Mesendoderm (in vitro differentiated cells): ENCODE measurements at regions not wholly inside any gene's neighbourhood (a gene's known extent, or its start where the extent isn't known, plus 50 kb on each side); places are given as distances from the start of the nearest gene placed in this dataset.

Source experiments
- DNase-seq: peaks from one replicate; pipeline ENCODE4 v3.0.0; 2013
- H2AK5ac ChIP-seq: 2 replicates; pipeline ENCODE4 v1.6.1; 2013; ENCODE audit warnings: low read length, inconsistent platforms
- H2BK120ac ChIP-seq: 2 replicates; pipeline ENCODE4 v1.6.1; 2013; ENCODE audit warnings: low read depth, mild to moderate bottlenecking, low read length, moderate library complexity, mixed read lengths
- H2BK15ac ChIP-seq: replicated peaks from 2 replicates; pipeline ENCODE4 v1.6.1; 2013; ENCODE audit warnings: low read depth, mild to moderate bottlenecking, moderate library complexity
- H2BK5ac ChIP-seq: 2 replicates; pipeline ENCODE4 v1.6.1; 2013; ENCODE audit warnings: low read length, inconsistent platforms
- H3K18ac ChIP-seq: 2 replicates; pipeline ENCODE4 v1.6.1; 2013; ENCODE audit warnings: mild to moderate bottlenecking, low read length, mixed read lengths
- H3K23ac ChIP-seq: one replicate; pipeline ENCODE4 v1.6.1; 2013; ENCODE audit warnings: low read length
- H3K27ac ChIP-seq: 2 replicates; pipeline ENCODE4 v1.5.1; 2013; ENCODE audit warnings: low read depth, mild to moderate bottlenecking, inconsistent platforms, low read length, moderate library complexity
- H3K27me3 ChIP-seq: 2 replicates; pipeline ENCODE4 v1.6.1; 2013; ENCODE audit warnings: low read length, control low read depth, mild to moderate bottlenecking, inconsistent platforms; ENCODE audit not compliant: insufficient read depth, poor library complexity
- H3K36me3 ChIP-seq: 2 replicates; pipeline ENCODE4 v1.6.1; 2013; ENCODE audit warnings: low read length, inconsistent platforms; ENCODE audit not compliant: control insufficient read depth, insufficient read depth
- H3K4ac ChIP-seq: one replicate; pipeline ENCODE4 v1.6.1; 2013; ENCODE audit warnings: low read depth, mild to moderate bottlenecking, low read length, moderate library complexity
- H3K4me1 ChIP-seq: 2 replicates; pipeline ENCODE4 v1.6.1; 2013; ENCODE audit warnings: low read depth, low read length, inconsistent platforms; ENCODE audit not compliant: control insufficient read depth
- H3K4me2 ChIP-seq: 2 replicates; pipeline ENCODE4 v1.6.1; 2013; ENCODE audit warnings: low read length
- H3K4me3 ChIP-seq: 2 replicates; pipeline ENCODE4 v1.5.1; 2013; ENCODE audit warnings: mild to moderate bottlenecking, low read length
- H3K56ac ChIP-seq: one replicate; pipeline ENCODE4 v1.6.1; 2013; ENCODE audit warnings: low read length
- H3K79me1 ChIP-seq: 2 replicates; pipeline ENCODE4 v1.6.1; 2013; ENCODE audit warnings: low read length, inconsistent platforms
- H3K79me2 ChIP-seq: 2 replicates; pipeline ENCODE4 v1.6.1; 2013; ENCODE audit warnings: mild to moderate bottlenecking, low read length; ENCODE audit not compliant: control insufficient read depth, insufficient read depth
- H3K9ac ChIP-seq: 2 replicates; pipeline ENCODE4 v1.6.1; 2013; ENCODE audit warnings: low read length, inconsistent platforms
- H4K5ac ChIP-seq: one replicate; pipeline ENCODE4 v1.6.1; 2013; ENCODE audit warnings: low read length
- H4K8ac ChIP-seq: one replicate; pipeline ENCODE4 v1.6.1; 2013; ENCODE audit warnings: low read depth, mild to moderate bottlenecking, control low read depth, low read length, moderate library complexity
- WGBS: extraction: QIAGEN DNeasy Blood & Tissue Kit; methylation state at CpG from one replicate; pipeline ENCODE4 v1.1.7; 2013; ENCODE audit warnings: low lambda C conversion rate, missing lambda C conversion rate; ENCODE audit not compliant: insufficient coverage; ENCODE audit errors: extremely low coverage; 5-methylcytosine and 5-hydroxymethylcytosine counted together

DNA sequence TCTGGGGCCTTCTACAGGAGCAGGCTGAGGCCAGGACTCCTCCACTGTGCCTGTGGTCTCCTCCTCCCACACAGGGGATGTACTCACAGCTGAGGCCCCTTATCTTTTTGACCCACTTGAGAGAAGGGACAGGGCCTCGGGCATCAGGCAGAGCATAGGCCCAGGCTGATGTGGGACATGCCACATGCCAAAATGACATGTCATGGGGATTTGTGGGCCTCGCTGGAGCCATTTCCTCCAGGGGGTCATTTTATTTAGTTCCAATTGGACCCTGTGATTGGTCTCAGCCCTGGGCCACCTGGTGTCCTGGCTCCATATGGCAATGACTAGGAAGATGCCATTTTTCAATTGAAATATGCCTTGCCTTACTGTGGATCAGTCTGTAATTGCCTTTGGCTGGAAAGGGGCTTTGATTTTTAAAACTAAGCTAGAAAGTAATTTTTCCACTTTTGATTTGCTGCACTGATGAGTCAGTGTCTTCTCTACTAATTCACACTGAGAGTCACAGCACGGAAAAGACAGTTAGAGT lies 171.1 kb upstream of the NAV2 start:
- DNase-seq, result no peak
- H2BK120ac ChIP-seq, result no peak overlapping the region

DNA sequence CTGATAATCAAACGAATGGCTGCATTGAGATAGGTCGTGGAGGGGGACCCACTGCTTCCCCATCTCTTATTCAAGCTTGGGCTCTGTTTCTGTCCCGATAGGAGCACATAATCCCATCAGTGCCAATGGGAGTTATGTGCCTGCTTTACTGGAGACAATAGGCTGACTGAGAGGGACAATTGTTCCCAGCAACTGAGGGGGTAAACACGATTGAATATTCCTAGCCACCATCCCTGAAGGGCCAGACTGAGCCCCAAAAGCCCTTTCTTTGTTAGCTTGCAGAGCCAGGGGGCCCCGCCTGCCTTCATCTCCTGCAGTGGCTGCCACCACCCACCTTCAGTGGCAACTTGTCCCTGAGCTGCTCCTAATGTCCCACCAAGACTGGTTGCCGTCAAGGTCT lies 172.8 kb upstream of the NAV2 start:
- H3K56ac ChIP-seq, result peak overlapping the region; percentile 6
- H3K36me3 ChIP-seq, result no peaks in the 10 kb centered on the region
- H3K79me1 ChIP-seq, result no peaks in the 10 kb centered on the region
- H3K4me1 ChIP-seq, result no peaks in the 10 kb centered on the region
- no peak overlapping the region for H3K27ac ChIP-seq
- no peak overlapping the region for H3K4me3 ChIP-seq
- no CpG with 5 or more reads among the region's 6 CpGs for WGBS
- no peak overlapping the region for H3K23ac ChIP-seq
- no peak overlapping the region for H2AK5ac ChIP-seq
- no peaks in the 10 kb centered on the region for H3K79me2 ChIP-seq
- H4K8ac ChIP-seq, result no peak overlapping the region
- no peak overlapping the region for H2BK120ac ChIP-seq
- H4K5ac ChIP-seq, result no peak overlapping the region
- no peak overlapping the region for H3K4me2 ChIP-seq
- H2BK5ac ChIP-seq, result no peak overlapping the region
- H3K18ac ChIP-seq, result no peak overlapping the region
- no peak overlapping the region for H3K4ac ChIP-seq
- DNase-seq, result no peak
- no peak overlapping the region for H2BK15ac ChIP-seq
- H3K27me3 ChIP-seq, result no peaks in the 10 kb centered on the region
- H3K9ac ChIP-seq, result no peak overlapping the region

More for the DNA sequence above, 171.1 kb upstream of the NAV2 start:
- Histone ChIP-seq H3K23ac (no peak overlapping the region), H3K27me3 (no peaks in the 10 kb centered on the region), H3K79me1 (no peaks in the 10 kb centered on the region), H3K56ac (no peak overlapping the region), H3K4ac (no peak overlapping the region), H3K18ac (no peak overlapping the region), H3K4me2 (no peak overlapping the region), H3K27ac (no peak overlapping the region), H4K5ac (no peak overlapping the region), H2AK5ac (no peak overlapping the region), H3K79me2 (no peaks in the 10 kb centered on the region), H4K8ac (no peak overlapping the region), H3K36me3 (no peaks in the 10 kb centered on the region), H2BK15ac (no peak overlapping the region), H3K4me3 (no peak overlapping the region), H3K9ac (no peak overlapping the region), H3K4me1 (no peaks in the 10 kb centered on the region), H2BK5ac (no peak overlapping the region)
- WGBS, result no CpG with 5 or more reads among the region's 3 CpGs

DNA sequence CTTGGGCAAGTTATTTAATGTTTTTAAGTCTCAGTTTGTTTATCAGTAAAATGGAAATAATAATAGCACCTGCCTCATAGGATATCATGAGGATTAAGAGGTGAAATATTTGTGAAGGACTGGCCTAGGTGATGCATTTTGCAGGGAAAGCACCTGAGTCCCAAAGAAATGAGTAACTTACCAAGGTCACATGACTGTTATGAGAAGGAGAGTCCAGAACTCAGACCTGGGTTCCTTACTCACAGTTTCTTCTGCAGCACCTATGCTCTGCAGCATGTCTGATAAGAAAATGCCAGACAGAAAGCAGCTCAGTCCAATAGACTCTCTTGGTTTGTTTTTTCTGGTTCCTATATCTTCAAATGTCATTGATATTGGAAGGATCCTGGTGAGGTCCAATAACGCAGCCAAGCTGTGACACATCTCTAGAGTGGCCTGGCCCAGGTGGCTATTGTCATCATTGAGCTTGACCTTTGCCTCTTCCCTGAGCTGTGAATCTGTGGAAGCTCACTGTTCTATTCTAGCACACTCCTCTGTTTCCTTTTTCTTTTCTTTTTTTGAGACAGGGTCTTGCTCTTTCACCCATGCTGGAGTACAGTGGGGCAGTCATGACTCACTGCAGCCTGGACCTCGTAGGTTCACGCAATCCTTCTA lies 174.7 kb upstream of the NAV2 start:
- Histone ChIP-seq H4K8ac (no peak overlapping the region), H2BK5ac (no peak overlapping the region), H3K27ac (no peak overlapping the region), H3K4ac (no peak overlapping the region), H3K4me3 (no peak overlapping the region), H3K56ac (no peak overlapping the region), H3K23ac (no peak overlapping the region), H3K4me2 (no peak overlapping the region), H3K4me1 (no peaks in the 10 kb centered on the region), H2BK15ac (no peak overlapping the region), H2BK120ac (no peak overlapping the region), H2AK5ac (no peak overlapping the region), H3K79me2 (no peaks in the 10 kb centered on the region), H3K18ac (no peak overlapping the region), H3K79me1 (no peaks in the 10 kb centered on the region), H3K9ac (no peak overlapping the region), H4K5ac (no peak overlapping the region), H3K27me3 (no peaks in the 10 kb centered on the region), H3K36me3 (no peaks in the 10 kb centered on the region)
- WGBS, result no CpG with 5 or more reads among the region's 3 CpGs
- no peak for DNase-seq

DNA sequence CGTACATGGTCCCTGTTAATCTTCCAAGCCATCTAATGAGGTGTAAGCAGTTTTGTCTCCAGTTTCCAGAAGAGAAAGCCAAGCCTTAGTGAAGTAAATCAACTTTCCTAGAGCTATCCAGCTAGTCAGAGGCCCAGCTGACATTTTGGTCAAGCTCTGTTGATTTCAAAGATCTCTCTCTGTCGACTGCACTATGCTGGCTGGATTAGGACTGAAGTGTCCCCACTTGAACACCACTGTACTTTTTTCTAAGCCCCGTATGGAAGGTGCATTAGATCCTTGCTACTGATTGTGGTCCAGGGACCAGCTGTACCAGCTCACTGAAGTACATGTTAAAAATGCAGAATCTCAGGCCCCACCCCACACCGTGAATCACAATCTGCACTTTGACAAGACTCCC lies 176.5 kb upstream of the NAV2 start:
- H2BK15ac ChIP-seq, result no peak overlapping the region
- no peak overlapping the region for H3K27ac ChIP-seq
- no peaks in the 10 kb centered on the region for H3K27me3 ChIP-seq
- no peak overlapping the region for H2AK5ac ChIP-seq
- no peak for DNase-seq
- no peaks in the 10 kb centered on the region for H3K36me3 ChIP-seq
- no peak overlapping the region for H3K4me2 ChIP-seq
- no peaks in the 10 kb centered on the region for H3K79me1 ChIP-seq
- H3K23ac ChIP-seq, result no peak overlapping the region
- H2BK120ac ChIP-seq, result no peak overlapping the region
- H3K79me2 ChIP-seq, result no peaks in the 10 kb centered on the region
- no peaks in the 10 kb centered on the region for H3K4me1 ChIP-seq
- H3K4ac ChIP-seq, result no peak overlapping the region
- H3K56ac ChIP-seq, result no peak overlapping the region
- no peak overlapping the region for H2BK5ac ChIP-seq
- no CpG with 5 or more reads among the region's 4 CpGs for whole genome bisulfite sequencing
- no peak overlapping the region for H3K18ac ChIP-seq
- H3K4me3 ChIP-seq, result no peak overlapping the region
- no peak overlapping the region for H4K8ac ChIP-seq
- H3K9ac ChIP-seq, result no peak overlapping the region
- H4K5ac ChIP-seq, result no peak overlapping the region

DNA sequence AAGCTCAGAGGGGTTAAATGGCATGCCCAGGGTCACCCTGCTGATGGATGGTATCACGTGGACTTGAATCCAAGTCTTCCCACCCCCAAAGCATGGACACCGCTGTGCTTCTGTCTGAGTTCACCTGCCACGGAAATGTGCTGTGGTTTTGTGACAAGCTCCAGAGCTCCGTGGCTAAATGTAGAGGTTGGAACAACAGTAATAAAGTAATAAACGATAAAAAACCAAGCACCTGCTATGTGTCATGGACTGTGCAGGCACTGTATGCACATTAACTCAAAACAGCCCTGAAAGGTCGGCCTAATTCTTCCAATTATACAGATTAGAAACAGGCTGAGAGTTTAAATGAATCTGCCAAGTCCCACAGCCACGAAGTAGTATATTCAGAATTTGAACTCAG lies 182.1 kb upstream of the NAV2 start:
- H3K56ac ChIP-seq, result no peak overlapping the region
- H3K36me3 ChIP-seq, result no peaks in the 10 kb centered on the region
- no peak overlapping the region for H3K4me2 ChIP-seq
- no peak overlapping the region for H2BK120ac ChIP-seq
- H3K27me3 ChIP-seq, result no peaks in the 10 kb centered on the region
- no peak overlapping the region for H3K23ac ChIP-seq
- no peak for DNase-seq
- no peak overlapping the region for H3K18ac ChIP-seq
- no peak overlapping the region for H3K4me3 ChIP-seq
- no peaks in the 10 kb centered on the region for H3K79me2 ChIP-seq
- no CpG with 5 or more reads among the region's 7 CpGs for WGBS
- no peak overlapping the region for H2BK5ac ChIP-seq
- no peaks in the 10 kb centered on the region for H3K79me1 ChIP-seq
- H3K9ac ChIP-seq, result no peak overlapping the region
- no peak overlapping the region for H4K5ac ChIP-seq
- H3K27ac ChIP-seq, result no peak overlapping the region
- no peak overlapping the region for H2BK15ac ChIP-seq
- no peak overlapping the region for H4K8ac ChIP-seq
- no peak overlapping the region for H3K4ac ChIP-seq
- peaks cover 10% of the 10 kb centered on the region for H3K4me1 ChIP-seq
- no peak overlapping the region for H2AK5ac ChIP-seq

DNA sequence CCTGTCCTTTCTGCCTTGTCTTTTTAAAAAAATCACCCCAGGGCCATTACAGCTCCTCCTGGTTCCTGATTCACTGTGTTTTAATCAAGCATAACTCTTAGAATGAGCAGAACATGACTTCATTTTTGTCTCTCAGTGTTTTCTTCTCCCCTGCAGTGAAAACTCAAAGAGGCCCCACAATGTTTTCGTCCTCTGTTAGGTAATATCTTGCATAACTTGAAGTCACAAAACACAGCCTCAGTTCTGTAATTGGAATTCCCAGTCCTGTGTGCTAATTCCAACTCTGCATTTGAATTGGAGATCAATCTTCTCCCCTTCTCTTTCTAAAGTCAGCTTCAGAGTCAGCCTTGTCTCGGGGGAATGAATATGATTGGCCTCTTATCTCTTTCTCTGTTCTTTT lies 186.5 kb upstream of the NAV2 start:
- no peak overlapping the region for H3K4ac ChIP-seq
- no peak overlapping the region for H2BK120ac ChIP-seq
- H3K36me3 ChIP-seq, result no peaks in the 10 kb centered on the region
- H3K79me1 ChIP-seq, result no peaks in the 10 kb centered on the region
- H2BK5ac ChIP-seq, result no peak overlapping the region
- H3K27me3 ChIP-seq, result no peaks in the 10 kb centered on the region
- no peak for DNase-seq
- H2AK5ac ChIP-seq, result no peak overlapping the region
- no peak overlapping the region for H3K9ac ChIP-seq
- H4K8ac ChIP-seq, result no peak overlapping the region
- no peak overlapping the region for H3K23ac ChIP-seq
- no peak overlapping the region for H3K4me2 ChIP-seq
- no peak overlapping the region for H2BK15ac ChIP-seq
- no peaks in the 10 kb centered on the region for H3K79me2 ChIP-seq
- no peak overlapping the region for H3K18ac ChIP-seq
- H3K56ac ChIP-seq, result no peak overlapping the region
- H4K5ac ChIP-seq, result no peak overlapping the region
- H3K4me3 ChIP-seq, result no peak overlapping the region
- no peak overlapping the region for H3K27ac ChIP-seq
- no CpG with 5 or more reads among the region's 2 CpGs for WGBS
- H3K4me1 ChIP-seq, result peaks cover 21% of the 10 kb centered on the region
